GM19238 (cell line): ENCODE measurements at regions not wholly inside any gene's neighbourhood (a gene's known extent, or its start where the extent isn't known, plus 50 kb on each side); places are given as distances from the start of the nearest gene placed in this dataset.

Experiments used
- DNase-seq: peaks from one replicate; pipeline ENCODE4 v3.0.0; 2011; ENCODE audit warnings: low spot score; ENCODE audit not compliant: insufficient read length

GRCh38 chr14:49527221-49527620 is 59.0 kb downstream of the RPS29 start:
- DNase-seq: no peak

- no peak for DNase-seq
Observed at GRCh38 chr14:49526101-49526500, 60.1 kb downstream of the RPS29 start.

GRCh38 chr14:49516286-49516685 is 69.9 kb downstream of the RPS29 start:
- no peak for DNase-seq

GRCh38 chr14:49512571-49512970 is 73.6 kb downstream of the RPS29 start:
- DNase-seq: no peak

GRCh38 chr14:49512147-49512551 is 74.0 kb downstream of the RPS29 start:
- no peak for DNase-seq

DNA sequence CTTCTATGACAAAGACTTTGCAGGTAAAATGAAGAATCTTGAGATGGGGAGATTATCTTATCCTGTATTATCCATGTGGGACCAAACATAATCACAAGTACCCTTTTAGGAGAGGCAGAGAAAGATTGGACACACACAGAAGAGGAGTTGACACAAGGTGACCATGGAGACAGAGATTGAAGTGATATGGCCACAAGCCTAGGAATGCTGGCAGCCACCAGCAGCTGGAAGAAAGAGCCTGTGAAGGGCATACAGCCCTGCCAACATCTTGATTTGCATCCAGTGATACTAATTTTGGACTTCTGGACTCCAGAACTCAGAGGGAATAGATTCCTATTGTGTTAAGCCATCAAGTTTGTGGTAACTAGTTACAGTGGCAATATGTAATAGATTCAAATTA is 78.1 kb downstream of the RPS29 start:
- DNase-seq: no peak

DNA sequence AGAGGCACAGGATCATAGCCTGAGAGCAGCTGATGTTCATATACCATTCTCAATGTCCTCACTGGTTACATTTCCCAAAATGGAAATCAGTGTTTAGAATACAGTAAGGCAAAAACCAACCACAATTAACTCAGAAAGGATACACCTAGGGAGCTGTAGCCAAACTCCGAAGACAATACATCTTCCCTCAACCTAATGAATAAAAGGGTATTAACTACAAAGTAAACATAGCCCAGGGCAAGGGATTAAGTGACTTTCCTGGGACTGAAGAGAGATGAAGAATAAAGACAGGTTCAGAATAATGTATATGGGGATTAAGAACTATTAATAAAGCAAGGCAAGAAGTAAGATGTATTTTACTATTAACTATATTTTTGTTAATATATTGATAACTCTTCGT is 79.5 kb downstream of the RPS29 start:
- DNase-seq: no peak

GRCh38 chr14:49505041-49505766 is 81.0 kb downstream of the RPS29 start:
- DNase-seq: no peak

- no peak for DNase-seq
Observed at GRCh38 chr14:49497725-49498348, 88.3 kb downstream of the RPS29 start.

DNA sequence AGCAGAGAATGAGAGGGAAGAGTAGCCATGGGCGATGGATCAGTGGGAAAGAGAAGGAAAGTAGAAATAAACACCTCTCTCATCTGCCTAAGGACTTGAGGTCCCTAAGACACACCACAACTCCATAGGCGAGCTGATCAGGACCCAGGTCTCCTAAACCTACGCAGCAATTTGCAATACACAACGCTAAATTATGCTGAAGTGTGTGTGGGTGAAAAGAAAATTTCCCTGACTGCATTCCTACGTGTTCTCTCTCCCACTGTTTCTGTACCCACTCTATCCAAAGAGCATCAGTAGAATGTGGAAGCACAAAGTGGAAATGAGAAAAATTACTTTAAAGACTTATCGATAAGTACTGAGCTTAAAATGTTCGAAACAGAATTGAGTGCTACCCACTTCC is 88.9 kb downstream of the RPS29 start:
- no peak for DNase-seq

DNA sequence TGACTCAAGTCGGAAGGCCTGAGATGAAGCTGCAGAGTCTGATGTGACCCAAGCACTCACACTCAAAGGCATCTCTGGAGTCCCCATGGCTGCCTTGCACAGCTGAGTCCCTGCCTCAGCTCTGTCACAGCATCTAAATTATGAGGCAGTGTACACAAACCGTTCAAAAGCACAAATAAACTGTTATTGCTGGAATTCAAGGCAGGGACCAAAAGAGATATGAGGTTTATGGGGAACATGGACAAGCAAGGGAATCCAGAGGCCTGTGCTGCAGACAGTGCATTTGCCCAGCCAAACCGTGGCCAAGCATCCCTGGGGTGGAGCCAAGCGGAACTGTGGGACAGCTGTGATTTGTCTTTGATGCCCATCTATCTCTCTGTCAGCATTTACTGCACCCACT is 91.3 kb downstream of the RPS29 start:
- DNase-seq: no peak

DNA sequence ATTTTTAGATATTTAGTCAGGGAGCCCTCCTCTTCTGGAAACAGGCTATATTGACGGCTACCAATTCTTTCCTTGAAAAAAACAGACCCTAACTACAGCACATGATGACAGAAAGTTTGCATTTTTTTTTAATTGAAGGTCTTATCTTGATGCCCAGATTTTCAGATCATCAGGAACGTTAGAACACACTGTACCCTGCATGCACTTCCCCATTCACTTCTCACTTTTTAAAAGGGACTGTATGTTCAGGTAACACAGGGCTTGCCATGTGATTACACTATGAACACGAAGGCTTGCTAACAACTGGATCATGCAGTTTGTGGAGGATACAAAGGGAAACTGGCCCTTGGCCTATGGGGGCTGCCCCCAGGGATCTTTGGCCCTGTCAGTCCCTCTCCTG is 92.6 kb downstream of the RPS29 start:
- DNase-seq: no peak

DNA sequence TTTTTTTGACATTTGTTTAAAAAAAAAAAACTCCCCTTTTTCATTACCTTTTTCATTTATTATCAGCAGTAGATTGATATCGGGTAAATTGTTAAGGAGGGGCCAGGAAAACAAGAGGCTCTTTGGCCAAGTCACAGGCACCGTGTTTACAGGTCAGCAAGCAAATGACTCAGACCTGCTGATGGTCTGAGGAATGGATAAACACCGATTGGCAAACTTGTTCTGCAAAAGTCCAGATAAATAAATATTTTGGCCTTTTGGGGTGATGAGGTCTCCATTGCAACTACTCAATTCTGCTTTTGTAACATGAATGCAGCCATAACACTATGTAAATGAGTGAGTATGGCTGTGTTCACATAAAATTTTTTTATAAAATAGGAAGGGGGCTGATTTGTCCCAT is 94.0 kb downstream of the RPS29 start:
- no peak for DNase-seq

GRCh38 chr14:49489341-49489740 is 96.8 kb downstream of the RPS29 start:
- no peak for DNase-seq

GRCh38 chr14:49487238-49487637 is 98.9 kb downstream of the RPS29 start:
- no peak for DNase-seq

DNA sequence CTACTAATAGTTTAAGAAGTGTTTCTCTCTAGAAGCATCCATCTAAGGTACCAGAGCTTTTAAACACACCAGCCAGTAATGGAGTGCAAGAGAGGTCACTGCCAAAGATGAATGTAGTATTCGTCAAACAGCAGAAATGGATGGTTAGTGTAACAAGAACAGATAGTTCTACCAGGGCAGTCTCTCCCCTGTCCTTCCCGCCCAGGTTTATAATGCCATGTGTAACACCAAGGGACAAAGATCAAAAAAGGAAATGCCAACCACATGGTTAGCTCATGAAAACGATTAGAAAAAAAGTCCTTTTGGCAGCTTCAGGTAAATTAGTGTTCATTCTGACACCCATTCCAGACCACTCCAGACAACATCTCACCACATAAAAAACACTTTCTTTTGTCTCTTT is 100.9 kb downstream of the RPS29 start:
- no peak for DNase-seq

GRCh38 chr14:49484180-49484579 is 102.0 kb downstream of the RPS29 start:
- DNase-seq: no peak

DNA sequence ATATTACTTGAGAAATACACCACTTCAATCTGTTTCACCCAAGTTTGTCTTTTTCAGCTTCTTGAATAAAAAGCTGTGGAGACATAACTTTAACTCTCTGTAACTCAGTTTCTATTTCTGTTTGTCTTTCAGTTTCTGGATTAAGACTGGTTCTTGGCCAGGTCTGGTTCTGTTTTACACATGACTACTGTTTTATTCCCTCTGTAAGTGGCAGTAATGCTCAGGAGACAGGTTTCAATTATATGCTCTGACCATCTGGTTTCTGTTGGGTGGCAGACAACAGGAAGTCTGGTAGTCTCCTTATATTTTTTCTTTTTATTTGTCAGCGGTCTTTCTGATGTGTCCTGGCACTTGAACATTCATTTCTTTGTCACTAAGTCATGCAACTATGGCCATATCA is 102.9 kb downstream of the RPS29 start:
- no peak for DNase-seq

- no peak for DNase-seq
Observed at GRCh38 chr14:49480979-49481498, 105.1 kb downstream of the RPS29 start.

- DNase-seq: no peak
Observed at GRCh38 chr14:49480053-49480760, 106.0 kb downstream of the RPS29 start.

GRCh38 chr14:49479432-49479831 is 106.7 kb downstream of the RPS29 start:
- DNase-seq: no peak

GRCh38 chr14:49478784-49479183 is 107.4 kb downstream of the RPS29 start:
- no peak for DNase-seq
